ENCODE measurements at regions not wholly inside any gene's neighbourhood (a gene's known extent, or its start where the extent isn't known, plus 50 kb on each side); places are given as distances from the start of the nearest gene placed in this dataset.

- H3K4me3 ChIP-seq, result no peak overlapping the region
- no peaks in the 10 kb centered on the region for H3K36me3 ChIP-seq
- H3K9ac ChIP-seq (ENCODE audit: low read depth in 2 of 2, low read length in 2 of 2), result no peak overlapping the region
- no peak for TF ChIP-seq CTCF (IDR thresholded peaks at IDR 0.05)
- H3K4me1 ChIP-seq, result no peaks in the 10 kb centered on the region
- H3K9me3 ChIP-seq, result no peaks in the 10 kb centered on the region
- intact Hi-C loops (cut with DNase I), result no loop called here
- H3K27me3 ChIP-seq, result no peaks in the 10 kb centered on the region
- no peak overlapping the region for H3K27ac ChIP-seq
- no peak for DNase-seq
Measured at GRCh38 chr3:111244760-111245159, 173.1 kb downstream of the NECTIN3 start.

DNA sequence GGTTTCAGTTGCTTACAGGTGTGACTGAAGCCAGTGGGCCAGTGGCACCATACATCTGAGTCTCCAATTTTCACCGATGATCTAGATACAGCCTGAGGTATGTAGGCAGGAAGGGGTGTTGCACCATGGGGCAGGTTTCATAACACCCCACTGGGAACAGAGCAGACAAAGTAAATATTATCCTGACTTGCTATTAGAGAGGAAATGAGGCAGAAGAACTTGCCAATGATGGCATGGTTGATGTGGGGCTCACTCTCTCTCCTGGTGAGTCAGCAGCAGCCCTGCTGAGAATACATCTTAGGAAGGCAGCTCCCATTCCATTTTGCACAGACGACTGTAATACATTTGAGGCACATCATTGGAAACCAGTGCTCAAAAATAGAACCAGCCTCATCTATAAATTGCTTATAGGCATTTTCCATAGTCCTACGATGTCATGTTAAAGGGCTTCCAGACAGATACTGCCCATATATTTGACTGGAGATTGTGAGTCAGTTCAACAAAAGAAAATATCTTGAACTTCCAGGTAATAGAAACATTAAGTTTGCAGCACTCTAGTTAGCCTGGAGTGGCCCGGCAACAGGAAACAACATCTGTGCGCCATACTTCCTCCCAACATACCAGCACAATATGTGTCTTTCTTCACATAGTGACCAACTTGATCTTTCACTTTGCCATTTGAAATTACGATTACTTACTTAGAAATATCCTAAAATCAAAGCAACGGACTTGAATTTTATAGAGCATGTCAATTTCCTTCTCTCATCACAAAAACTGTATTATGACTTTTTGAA is 175.5 kb downstream of the NECTIN3 start:
- TF ChIP-seq CTCF (IDR thresholded peaks at IDR 0.05), result no peak
- Histone ChIP-seq H3K27me3 (no peaks in the 10 kb centered on the region), H3K36me3 (no peaks in the 10 kb centered on the region), H3K9me3 (no peaks in the 10 kb centered on the region), H3K9ac (ENCODE audit: low read depth in 2 of 2, low read length in 2 of 2) (no peak overlapping the region), H3K27ac (no peak overlapping the region), H3K4me3 (no peak overlapping the region), H3K4me1 (no peaks in the 10 kb centered on the region)
- DNase-seq, result no peak
- intact Hi-C loops (cut with DNase I), result no loop called here

DNA sequence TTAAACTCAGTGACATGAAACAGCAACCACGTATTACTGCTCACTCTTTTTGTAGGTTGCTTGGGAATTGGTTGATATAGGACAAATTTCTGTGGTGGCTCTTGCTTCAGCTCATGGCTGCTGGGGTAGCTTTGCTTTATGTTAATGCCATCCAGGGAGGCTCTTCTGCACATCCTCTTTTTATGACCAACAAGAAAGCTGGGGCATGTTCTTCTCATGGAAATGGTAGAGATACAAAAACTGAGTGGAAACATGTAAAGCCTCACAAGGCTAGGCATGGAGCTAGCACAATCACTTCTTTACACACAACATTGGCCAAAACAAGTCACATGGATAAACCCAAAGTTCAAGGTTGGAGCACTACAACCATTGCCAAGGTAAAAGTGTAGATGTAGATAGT is 176.8 kb downstream of the NECTIN3 start:
- Histone ChIP-seq H3K4me1 (no peaks in the 10 kb centered on the region), H3K27ac (no peak overlapping the region), H3K36me3 (no peaks in the 10 kb centered on the region), H3K9ac (ENCODE audit: low read depth in 2 of 2, low read length in 2 of 2) (no peak overlapping the region), H3K27me3 (no peaks in the 10 kb centered on the region), H3K9me3 (no peaks in the 10 kb centered on the region), H3K4me3 (no peak overlapping the region)
- no peak for TF ChIP-seq CTCF (IDR thresholded peaks at IDR 0.05)
- no peak for DNase-seq
- intact Hi-C loops (cut with DNase I), result no loop called here

GRCh38 chr3:111249421-111249820 is 177.8 kb downstream of the NECTIN3 start:
- H3K27ac ChIP-seq, result no peak overlapping the region
- intact Hi-C loops (cut with DNase I), result no loop called here
- H3K9ac ChIP-seq (ENCODE audit: low read depth in 2 of 2, low read length in 2 of 2), result no peak overlapping the region
- TF ChIP-seq CTCF (IDR thresholded peaks at IDR 0.05), result no peak
- H3K4me3 ChIP-seq, result no peak overlapping the region
- H3K36me3 ChIP-seq, result no peaks in the 10 kb centered on the region
- H3K27me3 ChIP-seq, result no peaks in the 10 kb centered on the region
- DNase-seq, result no peak
- no peaks in the 10 kb centered on the region for H3K9me3 ChIP-seq
- no peaks in the 10 kb centered on the region for H3K4me1 ChIP-seq

- Histone ChIP-seq H3K4me1 (no peaks in the 10 kb centered on the region), H3K4me3 (no peak overlapping the region), H3K36me3 (no peaks in the 10 kb centered on the region), H3K9me3 (no peaks in the 10 kb centered on the region), H3K27ac (no peak overlapping the region), H3K27me3 (no peaks in the 10 kb centered on the region), H3K9ac (ENCODE audit: low read depth in 2 of 2, low read length in 2 of 2) (no peak overlapping the region)
- intact Hi-C loops (cut with DNase I), result no loop called here
- TF ChIP-seq CTCF (IDR thresholded peaks at IDR 0.05), result no peak
- no peak for DNase-seq
Measured at GRCh38 chr3:111252779-111253178, 181.2 kb downstream of the NECTIN3 start.

All from colonic mucosa (tissue), 4 donors.